Vagina (tissue), 2 donors: ENCODE measurements at regions not wholly inside any gene's neighbourhood (a gene's known extent, or its start where the extent isn't known, plus 50 kb on each side); places are given as distances from the start of the nearest gene placed in this dataset.
A peak's percentile ranks its signal among the peaks of the same experiment; 100 is the strongest.

Experiments used
- DNase-seq, 2 donors: peaks; one replicate each; pipeline ENCODE4 v3.0.0-alpha.2; 2017; ENCODE audit errors: extremely low spot score in 2 of 2
- H3K27ac ChIP-seq: fragments of 200-600 bp; sonication (generic); one replicate; pipeline ENCODE4 v1.5.1; 2019
- H3K27me3 ChIP-seq: fragments of 200-600 bp; sonication (generic); one replicate; pipeline ENCODE4 v1.5.1; 2019
- H3K36me3 ChIP-seq, 2 donors: fragments of 200-600 bp; sonication (generic); one replicate each; pipeline ENCODE4 v1.5.1; 2017 to 2019
- H3K4me1 ChIP-seq: fragments of 200-600 bp; sonication (generic); one replicate; pipeline ENCODE4 v1.5.1; 2019
- H3K4me3 ChIP-seq, 2 donors: fragments of 200-600 bp; sonication (generic); 1 replicate in 1 of 2; 2 replicates in 1 of 2; pipeline ENCODE4 v1.5.1; 2016 to 2019
- H3K9me3 ChIP-seq: fragments of 200-600 bp; sonication (generic); one replicate; pipeline ENCODE4 v1.5.1; 2019
- CTCF ChIP-seq, 3 experiments: fragments of 450-650 bp in 2 of 3; fragments of 200-600 bp in 1 of 3; sonication (generic) in 1 of 3; IDR thresholded peaks; one replicate each; pipeline ENCODE4 v1.5.1; 2017 to 2019; ENCODE audit warnings: antibody characterized with exemption in 3 of 3, mild to moderate bottlenecking in 2 of 3, moderate library complexity in 2 of 3
- POLR2A ChIP-seq, 2 donors: fragments of 450-650 bp; IDR thresholded peaks; one replicate each; pipeline ENCODE4 v1.6.1; 2017; ENCODE audit warnings: antibody characterized with exemption in 2 of 2, mild to moderate bottlenecking in 2 of 2, moderate library complexity in 2 of 2
- POLR2AphosphoS5 ChIP-seq, 2 donors: sonication (generic); formaldehyde crosslinking; IDR thresholded peaks; one replicate each; pipeline ENCODE4 v1.9.0; 2017; ENCODE audit warnings: antibody characterized with exemption in 2 of 2, mild to moderate bottlenecking in 2 of 2, low read depth in 1 of 2; ENCODE audit not compliant: insufficient read depth in 1 of 2
- intact Hi-C: fragments of 100-400 bp; cut with DNase I; formaldehyde crosslinking; loops from one replicate; pipeline ENCODE4 v1.15.1; 2023

- TF ChIP-seq POLR2AphosphoS5 (IDR thresholded peaks at IDR 0.05; ENCODE audit: insufficient read depth in 1 of 2, low read depth in 1 of 2) (no peak), CTCF (IDR thresholded peaks at IDR 0.05) (no peak), POLR2A (IDR thresholded peaks at IDR 0.05) (no peak)
- no peaks in the 10 kb centered on the region for H3K27me3 ChIP-seq
- no peaks in the 10 kb centered on the region for H3K9me3 ChIP-seq
- no peak overlapping the region for H3K4me3 ChIP-seq
- H3K36me3 ChIP-seq: no peaks in the 10 kb centered on the region
- H3K4me1 ChIP-seq: peaks cover 58% of the 10 kb centered on the region
- peak in 1 of 2 donors; percentile 85 for DNase-seq
- peak overlapping the region; percentile 77 for H3K27ac ChIP-seq
- intact Hi-C loops: no loop called here
Observed at GRCh38 chr2:43127941-43128558, 98.4 kb downstream of the ZFP36L2 start.

- H3K27ac ChIP-seq: no peak overlapping the region
- H3K4me1 ChIP-seq: peaks cover 58% of the 10 kb centered on the region
- no peaks in the 10 kb centered on the region for H3K9me3 ChIP-seq
- no peaks in the 10 kb centered on the region for H3K27me3 ChIP-seq
- intact Hi-C loops: no loop called here
- TF ChIP-seq POLR2AphosphoS5 (IDR thresholded peaks at IDR 0.05; ENCODE audit: insufficient read depth in 1 of 2, low read depth in 1 of 2) (no peak), CTCF (IDR thresholded peaks at IDR 0.05) (peak in 2 of 3 experiments; percentile 16 to 35)
- no peaks in the 10 kb centered on the region for H3K36me3 ChIP-seq
- no peak overlapping the region for H3K4me3 ChIP-seq
- peak in 1 of 2 donors; percentile 85 for DNase-seq
Observed at GRCh38 chr2:43127208-43127940, 99.0 kb downstream of the ZFP36L2 start.

DNA sequence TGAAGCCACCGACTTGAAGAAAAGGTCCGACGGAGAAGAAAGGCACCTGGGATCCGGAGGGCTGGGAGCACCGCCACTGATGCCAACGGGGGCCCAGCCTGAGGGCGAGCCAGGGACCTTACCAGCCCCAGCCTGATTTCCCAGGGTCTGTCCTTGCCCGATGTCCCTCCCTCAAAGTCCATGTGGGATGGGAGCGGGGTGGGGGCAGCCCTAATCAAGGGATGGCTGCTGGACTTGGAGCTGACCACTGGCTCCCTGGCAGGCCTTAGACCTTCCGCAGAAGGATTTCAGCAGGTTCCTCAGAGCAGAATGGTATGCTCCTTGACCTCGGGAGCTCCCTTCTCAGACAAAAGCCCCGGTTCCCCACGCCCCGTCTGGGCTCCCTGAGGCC lies 99.6 kb downstream of the ZFP36L2 start:
- H3K27me3 ChIP-seq: no peaks in the 10 kb centered on the region
- TF ChIP-seq CTCF (IDR thresholded peaks at IDR 0.05) (no peak), POLR2A (IDR thresholded peaks at IDR 0.05) (no peak), POLR2AphosphoS5 (IDR thresholded peaks at IDR 0.05; ENCODE audit: insufficient read depth in 1 of 2, low read depth in 1 of 2) (no peak)
- DNase-seq: peak in 1 of 2 donors; percentile 83
- H3K4me1 ChIP-seq: peaks cover 57% of the 10 kb centered on the region
- H3K27ac ChIP-seq: no peak overlapping the region
- no peaks in the 10 kb centered on the region for H3K9me3 ChIP-seq
- intact Hi-C loops: no loop called here
- H3K36me3 ChIP-seq: no peaks in the 10 kb centered on the region
- no peak overlapping the region for H3K4me3 ChIP-seq

DNA sequence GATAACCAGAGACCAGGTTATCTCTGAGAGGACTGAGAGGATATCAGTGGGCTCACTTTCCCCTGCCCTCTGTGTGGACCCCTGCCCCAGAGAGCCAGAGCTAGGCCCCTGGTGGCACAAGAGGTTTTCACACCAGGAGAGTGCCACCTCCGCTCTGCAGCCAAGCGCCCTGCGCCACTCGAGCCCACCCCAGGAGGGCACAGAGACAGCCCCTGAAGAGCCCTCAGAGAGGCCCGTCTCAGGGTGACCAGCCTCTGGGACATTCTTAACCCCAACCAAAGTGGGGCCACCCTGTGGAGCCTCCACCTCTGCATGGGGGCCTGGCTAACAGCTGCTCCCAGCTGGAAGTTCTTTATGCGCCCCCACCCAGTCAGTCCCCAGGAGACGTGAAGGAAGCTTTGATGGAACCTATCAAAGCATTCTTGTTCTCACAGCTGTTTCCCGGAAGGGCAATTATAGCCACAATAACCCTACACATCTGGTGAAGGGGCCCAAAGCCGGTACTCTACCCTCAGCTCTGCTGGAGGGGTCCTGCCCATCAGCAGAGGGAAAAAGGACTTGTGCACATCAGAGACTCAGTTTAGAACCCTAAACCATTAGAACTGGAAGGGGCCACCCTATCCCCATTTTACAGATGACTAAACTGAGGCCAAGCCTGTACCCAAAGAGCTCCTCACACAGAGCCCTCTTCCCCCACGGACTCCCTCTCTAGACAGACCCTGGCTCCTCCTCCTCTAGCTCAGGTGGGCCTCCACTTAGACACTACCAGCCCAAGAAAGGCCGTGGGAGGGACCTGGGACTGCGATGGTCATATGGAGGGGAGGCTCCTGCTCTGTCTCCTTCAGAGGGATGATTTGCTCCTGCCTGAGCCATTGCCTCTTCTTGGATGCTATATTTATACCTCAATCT lies 101.1 kb downstream of the ZFP36L2 start:
- intact Hi-C loops: no loop called here
- TF ChIP-seq CTCF (IDR thresholded peaks at IDR 0.05): no peak
- TF ChIP-seq POLR2A (IDR thresholded peaks at IDR 0.05): no peak
- no peak for TF ChIP-seq POLR2AphosphoS5 (IDR thresholded peaks at IDR 0.05; ENCODE audit: insufficient read depth in 1 of 2, low read depth in 1 of 2)

More for the DNA sequence above, 101.1 kb downstream of the ZFP36L2 start:
- peak in 1 of 2 donors; percentile 83 for DNase-seq
- H3K27ac ChIP-seq: no peak overlapping the region
- H3K4me1 ChIP-seq: peaks cover 52% of the 10 kb centered on the region
- H3K4me3 ChIP-seq: no peak overlapping the region
- H3K9me3 ChIP-seq: no peaks in the 10 kb centered on the region
- no peaks in the 10 kb centered on the region for H3K27me3 ChIP-seq
- no peaks in the 10 kb centered on the region for H3K36me3 ChIP-seq
